ENCODE measurements at regions not wholly inside any gene's neighbourhood (a gene's known extent, or its start where the extent isn't known, plus 50 kb on each side); places are given as distances from the start of the nearest gene placed in this dataset.

GRCh38 chrY:12623204-12623603 is 77.8 kb upstream of the USP9Y start:
- TF ChIP-seq POLR2AphosphoS5 (IDR thresholded peaks at IDR 0.05), result no peak
- no peak for TF ChIP-seq CTCF (IDR thresholded peaks at IDR 0.05)
- no peak for TF ChIP-seq POLR2A (IDR thresholded peaks at IDR 0.05)
